Naive B cell (primary cell): ENCODE measurements at regions not wholly inside any gene's neighbourhood (a gene's known extent, or its start where the extent isn't known, plus 50 kb on each side); places are given as distances from the start of the nearest gene placed in this dataset.

Experiments used
- ATAC-seq, 2 donors: fragments of 150-1000 bp; cut with Tn5 transposase; 2 replicates each; pipeline ENCODE4 v1.10.0; 2021; ENCODE audit warnings: low read depth in 2 of 2, mild to moderate bottlenecking in 2 of 2, moderate library complexity in 2 of 2
- DNase-seq: peaks from one replicate; pipeline ENCODE4 v3.0.0; 2022
- H3K27ac Mint-ChIP-seq, 6 donors: one replicate each; pipeline ENCODE4 v1.8.0; 2020 to 2022; ENCODE audit warnings: mild to moderate bottlenecking in 6 of 6, mixed read lengths in 6 of 6, moderate library complexity in 5 of 6, inconsistent platforms in 2 of 6
- H3K27me3 Mint-ChIP-seq, 3 donors: one replicate each; pipeline ENCODE4 v1.8.0; 2021 to 2022; ENCODE audit warnings: mixed read lengths in 3 of 3, mild to moderate bottlenecking in 1 of 3
- H3K36me3 Mint-ChIP-seq, 2 donors: one replicate each; pipeline ENCODE4 v1.8.0; 2020 to 2022; ENCODE audit warnings: mixed read lengths in 2 of 2, inconsistent platforms in 1 of 2, mild to moderate bottlenecking in 1 of 2
- H3K4me1 Mint-ChIP-seq, 3 donors: one replicate each; pipeline ENCODE4 v1.8.0; 2020 to 2022; ENCODE audit warnings: mixed read lengths in 3 of 3, inconsistent platforms in 1 of 3, mild to moderate bottlenecking in 1 of 3, moderate library complexity in 1 of 3
- H3K4me3 Mint-ChIP-seq, 8 donors: one replicate each; pipeline ENCODE4 v1.8.0; 2020 to 2022; ENCODE audit warnings: mild to moderate bottlenecking in 8 of 8, mixed read lengths in 8 of 8, moderate library complexity in 8 of 8, inconsistent platforms in 2 of 8
- H3K9me3 Mint-ChIP-seq, 7 donors: one replicate each; pipeline ENCODE4 v1.8.0; 2020 to 2022; ENCODE audit warnings: mixed read lengths in 7 of 7, mild to moderate bottlenecking in 5 of 7, inconsistent platforms in 2 of 7, moderate library complexity in 1 of 7

GRCh38 chr17:65278050-65278819 is 141.1 kb downstream of the RGS9 start:
- Mint-ChIP-seq H3K27ac (no peak overlapping the region), H3K27me3 (peaks cover 25 to 53% (median 28%) of the 10 kb centered on the region in 3 donors), H3K4me1 (peaks cover 9 to 10% (median 10%) of the 10 kb centered on the region in 3 donors), H3K4me3 (no peak overlapping the region), H3K36me3 (peaks cover 0 to 4% of the 10 kb centered on the region in 2 donors), H3K9me3 (peaks cover 0 to 7% (median 4%) of the 10 kb centered on the region in 7 donors)
- no peak for DNase-seq
- no peak for ATAC-seq

GRCh38 chr17:65277576-65277975 is 140.4 kb downstream of the RGS9 start:
- Mint-ChIP-seq H3K27ac (no peak overlapping the region), H3K9me3 (peaks cover 0 to 7% (median 0%) of the 10 kb centered on the region in 7 donors), H3K4me3 (no peak overlapping the region), H3K27me3 (peaks cover 21 to 50% (median 28%) of the 10 kb centered on the region in 3 donors), H3K4me1 (peaks cover 9 to 10% (median 10%) of the 10 kb centered on the region in 3 donors), H3K36me3 (peaks cover 0 to 4% of the 10 kb centered on the region in 2 donors)
- DNase-seq (no peak), ATAC-seq (no peak)
